Right lobe of liver (tissue), 4 donors: ENCODE measurements at regions not wholly inside any gene's neighbourhood (a gene's known extent, or its start where the extent isn't known, plus 50 kb on each side); places are given as distances from the start of the nearest gene placed in this dataset.

Source experiments
- POLR2A ChIP-seq: fragments of 450-650 bp; IDR thresholded peaks from one replicate; pipeline ENCODE4 v1.6.1; 2017; ENCODE audit warnings: antibody characterized with exemption, mild to moderate bottlenecking
- TF ChIP-seq, protein P1 (sequence below), 4 donors: fragments of 200-600 bp in 3 of 4; fragments of 450-650 bp in 1 of 4; IDR thresholded peaks; one replicate each; pipeline versions ENCODE4 v1.5.1 to v1.8.0; 2016 to 2022; ENCODE audit warnings: antibody characterized with exemption in 4 of 4, mild to moderate bottlenecking in 2 of 4
- donor health status: DM: no; HTN: no; CAD: no.
- donor health status: DM: no; HTN: no; CAD: no.
- donor health status: DM: no; HTN: yes; CAD: no.

DNA sequence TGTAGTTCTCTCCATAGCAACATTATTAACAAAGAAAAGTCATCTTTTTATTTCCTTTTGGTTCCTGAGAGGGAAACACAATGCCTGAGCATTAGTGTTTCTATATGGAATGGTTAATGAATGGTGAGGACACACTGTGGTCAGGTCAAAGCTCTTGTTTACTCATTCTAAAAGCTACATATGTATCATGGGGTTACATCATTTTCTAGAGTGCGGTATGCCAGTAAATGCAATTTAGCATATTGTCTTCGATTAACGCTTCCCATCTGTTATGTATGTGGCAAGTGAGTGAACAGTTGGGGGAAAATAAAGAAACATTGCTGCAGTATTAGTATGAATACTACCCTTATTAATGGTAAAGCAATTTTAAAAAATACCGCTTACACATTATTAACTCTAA, 1152.2 kb upstream of the SPRY2 start:
- TF ChIP-seq, protein P1, sequence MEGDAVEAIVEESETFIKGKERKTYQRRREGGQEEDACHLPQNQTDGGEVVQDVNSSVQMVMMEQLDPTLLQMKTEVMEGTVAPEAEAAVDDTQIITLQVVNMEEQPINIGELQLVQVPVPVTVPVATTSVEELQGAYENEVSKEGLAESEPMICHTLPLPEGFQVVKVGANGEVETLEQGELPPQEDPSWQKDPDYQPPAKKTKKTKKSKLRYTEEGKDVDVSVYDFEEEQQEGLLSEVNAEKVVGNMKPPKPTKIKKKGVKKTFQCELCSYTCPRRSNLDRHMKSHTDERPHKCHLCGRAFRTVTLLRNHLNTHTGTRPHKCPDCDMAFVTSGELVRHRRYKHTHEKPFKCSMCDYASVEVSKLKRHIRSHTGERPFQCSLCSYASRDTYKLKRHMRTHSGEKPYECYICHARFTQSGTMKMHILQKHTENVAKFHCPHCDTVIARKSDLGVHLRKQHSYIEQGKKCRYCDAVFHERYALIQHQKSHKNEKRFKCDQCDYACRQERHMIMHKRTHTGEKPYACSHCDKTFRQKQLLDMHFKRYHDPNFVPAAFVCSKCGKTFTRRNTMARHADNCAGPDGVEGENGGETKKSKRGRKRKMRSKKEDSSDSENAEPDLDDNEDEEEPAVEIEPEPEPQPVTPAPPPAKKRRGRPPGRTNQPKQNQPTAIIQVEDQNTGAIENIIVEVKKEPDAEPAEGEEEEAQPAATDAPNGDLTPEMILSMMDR (IDR thresholded peaks at IDR 0.05), result no peak
- no peak for TF ChIP-seq POLR2A
